ENCODE measurements at regions not wholly inside any gene's neighbourhood (a gene's known extent, or its start where the extent isn't known, plus 50 kb on each side); places are given as distances from the start of the nearest gene placed in this dataset.

GRCh38 chr5:66519626-66520025 is 76.6 kb upstream of the MAST4 start:
- H3K4me3 ChIP-seq (ENCODE audit: low read depth in 1 of 3, low read length in 3 of 3) = no peak overlapping the region

GRCh38 chr5:66520854-66521253 is 75.3 kb upstream of the MAST4 start:
- TF ChIP-seq HNF4A (conservative IDR thresholded peaks at IDR 0.05) = no peak
- TF ChIP-seq REST (IDR thresholded peaks at IDR 0.05) = no peak
- TF ChIP-seq HNF4G (IDR thresholded peaks at IDR 0.05) = no peak
- TF ChIP-seq JUND (IDR thresholded peaks at IDR 0.05) = no peak
- no peak for TF ChIP-seq MAX (IDR thresholded peaks at IDR 0.05)
- TF ChIP-seq SP1 (IDR thresholded peaks at IDR 0.05) = no peak
- no peak for TF ChIP-seq ZBTB33 (IDR thresholded peaks at IDR 0.05)
- Histone ChIP-seq H3K9me3 (ENCODE audit: control insufficient read depth in 4 of 4, low read length in 3 of 4) (peaks cover 0 to 2% (median 0%) of the 10 kb centered on the region in 4 donors), H3K27me3 (ENCODE audit: control insufficient read depth in 4 of 4, insufficient read depth in 4 of 4, low read length in 3 of 4) (no peaks in the 10 kb centered on the region), H3K36me3 (ENCODE audit: control insufficient read depth in 4 of 4, insufficient read depth in 3 of 4, low read depth in 1 of 4, low read length in 3 of 4) (no peaks in the 10 kb centered on the region), H3K4me1 (ENCODE audit: control insufficient read depth in 4 of 4, insufficient read depth in 4 of 4, low read length in 3 of 4) (no peaks in the 10 kb centered on the region), H3K4me3 (ENCODE audit: low read depth in 1 of 3, low read length in 3 of 3) (no peak overlapping the region), H3K9ac (ENCODE audit: low read depth in 1 of 2, low read length in 2 of 2) (no peak overlapping the region), H3K27ac (ENCODE audit: low read depth in 1 of 2, low read length in 2 of 2) (no peak overlapping the region)
- no peak for DNase-seq (ENCODE audit: low spot score)

More at GRCh38 chr5:66519626-66520025, 76.6 kb upstream of the MAST4 start:
- no peak for DNase-seq (ENCODE audit: low spot score)
- H3K36me3 ChIP-seq (ENCODE audit: control insufficient read depth in 4 of 4, insufficient read depth in 3 of 4, low read depth in 1 of 4, low read length in 3 of 4) = no peaks in the 10 kb centered on the region
- H3K27me3 ChIP-seq (ENCODE audit: control insufficient read depth in 4 of 4, insufficient read depth in 4 of 4, low read length in 3 of 4) = no peaks in the 10 kb centered on the region
- peaks cover 0 to 2% (median 0%) of the 10 kb centered on the region in 4 donors for H3K9me3 ChIP-seq (ENCODE audit: control insufficient read depth in 4 of 4, low read length in 3 of 4)
- no peak overlapping the region for H3K9ac ChIP-seq (ENCODE audit: low read depth in 1 of 2, low read length in 2 of 2)
- no peaks in the 10 kb centered on the region for H3K4me1 ChIP-seq (ENCODE audit: control insufficient read depth in 4 of 4, insufficient read depth in 4 of 4, low read length in 3 of 4)
- H3K27ac ChIP-seq (ENCODE audit: low read depth in 1 of 2, low read length in 2 of 2) = no peak overlapping the region
- no peak for TF ChIP-seq TAF1 (conservative IDR thresholded peaks at IDR 0.05)
- TF ChIP-seq FOXA1 (IDR thresholded peaks at IDR 0.05) = no peak
- TF ChIP-seq HNF4G (IDR thresholded peaks at IDR 0.05) = no peak
- no peak for TF ChIP-seq ZBTB33 (IDR thresholded peaks at IDR 0.05)
- TF ChIP-seq ATF3 (IDR thresholded peaks at IDR 0.05) = no peak
- no peak for TF ChIP-seq HNF4A (conservative IDR thresholded peaks at IDR 0.05)
- no peak for TF ChIP-seq GABPA (IDR thresholded peaks at IDR 0.05 in 1 of 2, conservative IDR thresholded peaks at IDR 0.05 in 1 of 2)
- TF ChIP-seq MAX (IDR thresholded peaks at IDR 0.05) = no peak
- no peak for TF ChIP-seq EGR1 (IDR thresholded peaks at IDR 0.05; ENCODE audit: low read depth in 2 of 2)
- no peak for TF ChIP-seq YY1 (IDR thresholded peaks at IDR 0.05)
- no peak for TF ChIP-seq JUND (IDR thresholded peaks at IDR 0.05)
- no peak for TF ChIP-seq RXRA (IDR thresholded peaks at IDR 0.05)
- no peak for TF ChIP-seq FOXA2 (IDR thresholded peaks at IDR 0.05)
- 67% methylated on average over 1 of the region's 1 CpG for WGBS

All from liver (tissue), 7 donors.